MCF 10A (cell line): ENCODE measurements at regions not wholly inside any gene's neighbourhood (a gene's known extent, or its start where the extent isn't known, plus 50 kb on each side); places are given as distances from the start of the nearest gene placed in this dataset.

Experiments
- BruUV-seq: library from RNA; stranded (reverse); fragments of 400-500 nt; replicated peaks from 2 replicates; lab custom pipeline; 2021; lab: Mats Ljungman, UMichigan
- CTCF ChIA-PET: fragments of 300-600 bp; sonication (Branson Sonifier 250); formaldehyde crosslinking; extraction: SDS; loops from one replicate; lab custom pipeline; 2021; ENCODE audit warnings: antibody characterized with exemption, inconsistent platforms; lab: Yijun Ruan, JAX
- POLR2A ChIA-PET: fragments of 300-600, 350-650 bp; sonication (Branson Sonifier 250); formaldehyde crosslinking; extraction: SDS; loops from one replicate; lab custom pipeline; 2020; ENCODE audit warnings: antibody characterized with exemption, inconsistent platforms; lab: Yijun Ruan, JAX
- DNase-seq: peaks from one replicate; pipeline ENCODE4 v3.0.0-alpha.2; 2018; ENCODE audit not compliant: unreplicated experiment
- H3K27ac Mint-ChIP-seq: one replicate; pipeline ENCODE4 v1.8.0; 2022; ENCODE audit warnings: mild to moderate bottlenecking, low read depth, mixed read lengths; ENCODE audit not compliant: unreplicated experiment
- H3K27me3 Mint-ChIP-seq: one replicate; pipeline ENCODE4 v1.8.0; 2022; ENCODE audit warnings: mixed read lengths; ENCODE audit not compliant: insufficient read depth, unreplicated experiment
- H3K36me3 Mint-ChIP-seq: one replicate; pipeline ENCODE4 v1.8.0; 2022; ENCODE audit warnings: mild to moderate bottlenecking, moderate library complexity, mixed read lengths; ENCODE audit not compliant: insufficient read depth, unreplicated experiment
- H3K4me1 Mint-ChIP-seq: one replicate; pipeline ENCODE4 v1.8.0; 2022; ENCODE audit warnings: mixed read lengths; ENCODE audit not compliant: insufficient read depth, unreplicated experiment
- H3K4me3 Mint-ChIP-seq: one replicate; pipeline ENCODE4 v1.8.0; 2022; ENCODE audit warnings: mild to moderate bottlenecking, moderate library complexity, mixed read lengths; ENCODE audit not compliant: unreplicated experiment
- H3K9me3 Mint-ChIP-seq: one replicate; pipeline ENCODE4 v1.8.0; 2022; ENCODE audit warnings: mixed read lengths; ENCODE audit not compliant: unreplicated experiment
- CTCF ChIP-seq: fragments of 200-600 bp; IDR thresholded peaks from one replicate; pipeline ENCODE4 v1.8.0; 2022; ENCODE audit warnings: antibody characterized with exemption, mild to moderate bottlenecking; ENCODE audit not compliant: unreplicated experiment
- intact Hi-C: fragments of 100-400 bp; cut with micrococcal nuclease; formaldehyde crosslinking; loops from 2 replicates; pipeline ENCODE4 v1.14.1; 2022

- H3K4me1 Mint-ChIP-seq = no peaks in the 10 kb centered on the region
- peaks cover 62% of the 10 kb centered on the region for H3K27me3 Mint-ChIP-seq
Observed at GRCh38 chr17:5672141-5672540, 87.8 kb upstream of the NLRP1 start.

DNA sequence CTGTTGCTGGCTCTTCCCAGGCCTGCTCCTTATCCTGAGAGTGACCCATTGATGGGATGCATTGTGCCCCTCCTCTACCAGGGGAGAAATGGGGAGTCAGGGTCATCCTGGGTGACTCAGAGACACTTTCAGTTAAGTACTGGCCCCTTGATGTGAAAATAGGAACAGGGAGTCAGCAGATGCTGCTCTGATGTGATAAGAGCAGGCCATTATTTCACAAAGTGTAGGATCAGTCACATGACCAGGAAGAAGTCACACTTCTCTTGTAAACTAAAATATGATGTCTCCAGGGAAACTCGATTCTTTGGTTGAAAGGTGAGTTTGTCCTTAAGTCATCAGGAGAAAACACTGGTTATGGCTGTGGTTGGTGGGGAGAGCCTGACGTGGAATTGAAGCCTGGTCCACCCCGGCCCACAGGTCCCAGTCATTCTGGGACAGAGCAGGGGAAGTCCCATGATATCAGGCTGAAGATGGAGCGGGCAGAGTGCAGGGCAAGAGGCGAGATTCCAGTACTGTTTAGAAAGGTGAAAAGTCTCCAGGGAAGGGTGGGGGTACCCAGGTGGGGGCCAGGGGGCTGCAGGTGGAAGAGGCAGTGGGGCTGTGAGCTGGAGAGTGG lies 88.6 kb upstream of the NLRP1 start:
- intact Hi-C loops = no loop called here
- CTCF ChIA-PET = no interaction called here

More at GRCh38 chr17:5672141-5672540, 87.8 kb upstream of the NLRP1 start:
- ChIA-PET POLR2A (interaction anchor here (0.6 kb wide), 1 partner anchor 1115 kb away, joined by 3 read pairs; no protein-coding TSS in a partner anchor), CTCF (interaction anchor here (0.7 kb wide), 2 partner anchors 47 to 611 kb away, joined by 3 read pairs; no protein-coding TSS in a partner anchor)
- no peaks in the 10 kb centered on the region for H3K9me3 Mint-ChIP-seq
- TF ChIP-seq CTCF = no peak
- no peak overlapping the region for H3K4me3 Mint-ChIP-seq
- DNase-seq = no peak
- H3K36me3 Mint-ChIP-seq = no peaks in the 10 kb centered on the region
- BruUV-seq = no TSS peak
- intact Hi-C loops = no loop called here
- no peak overlapping the region for H3K27ac Mint-ChIP-seq

GRCh38 chr17:5675625-5676421 lies 91.5 kb upstream of the NLRP1 start:
- ChIA-PET POLR2A (interaction anchor here (1.3 kb wide), 1 partner anchor 24 kb away, joined by 3 read pairs; no protein-coding TSS in a partner anchor), CTCF (interaction anchor here (1.1 kb wide), 1 partner anchor 613 kb away, joined by 3 read pairs; no protein-coding TSS in a partner anchor)

More for the DNA sequence above, 88.6 kb upstream of the NLRP1 start:
- TF ChIP-seq CTCF = no peak
- Mint-ChIP-seq H3K27ac (no peak overlapping the region), H3K9me3 (no peaks in the 10 kb centered on the region), H3K27me3 (peaks cover 63% of the 10 kb centered on the region), H3K4me3 (no peak overlapping the region), H3K4me1 (no peaks in the 10 kb centered on the region), H3K36me3 (no peaks in the 10 kb centered on the region)
- POLR2A ChIA-PET = no interaction called here
- no TSS peak for BruUV-seq
- DNase-seq = no peak

More at GRCh38 chr17:5675625-5676421, 91.5 kb upstream of the NLRP1 start:
- intact Hi-C loops = no loop called here
- H3K9me3 Mint-ChIP-seq = no peaks in the 10 kb centered on the region
- no peak for TF ChIP-seq CTCF
- H3K4me1 Mint-ChIP-seq = no peaks in the 10 kb centered on the region
- peaks cover 71% of the 10 kb centered on the region for H3K27me3 Mint-ChIP-seq
- BruUV-seq = no TSS peak
- no peak overlapping the region for H3K4me3 Mint-ChIP-seq
- no peaks in the 10 kb centered on the region for H3K36me3 Mint-ChIP-seq
- no peak overlapping the region for H3K27ac Mint-ChIP-seq
- DNase-seq = no peak
